ENCODE measurements at regions not wholly inside any gene's neighbourhood (a gene's known extent, or its start where the extent isn't known, plus 50 kb on each side); places are given as distances from the start of the nearest gene placed in this dataset.

DNA sequence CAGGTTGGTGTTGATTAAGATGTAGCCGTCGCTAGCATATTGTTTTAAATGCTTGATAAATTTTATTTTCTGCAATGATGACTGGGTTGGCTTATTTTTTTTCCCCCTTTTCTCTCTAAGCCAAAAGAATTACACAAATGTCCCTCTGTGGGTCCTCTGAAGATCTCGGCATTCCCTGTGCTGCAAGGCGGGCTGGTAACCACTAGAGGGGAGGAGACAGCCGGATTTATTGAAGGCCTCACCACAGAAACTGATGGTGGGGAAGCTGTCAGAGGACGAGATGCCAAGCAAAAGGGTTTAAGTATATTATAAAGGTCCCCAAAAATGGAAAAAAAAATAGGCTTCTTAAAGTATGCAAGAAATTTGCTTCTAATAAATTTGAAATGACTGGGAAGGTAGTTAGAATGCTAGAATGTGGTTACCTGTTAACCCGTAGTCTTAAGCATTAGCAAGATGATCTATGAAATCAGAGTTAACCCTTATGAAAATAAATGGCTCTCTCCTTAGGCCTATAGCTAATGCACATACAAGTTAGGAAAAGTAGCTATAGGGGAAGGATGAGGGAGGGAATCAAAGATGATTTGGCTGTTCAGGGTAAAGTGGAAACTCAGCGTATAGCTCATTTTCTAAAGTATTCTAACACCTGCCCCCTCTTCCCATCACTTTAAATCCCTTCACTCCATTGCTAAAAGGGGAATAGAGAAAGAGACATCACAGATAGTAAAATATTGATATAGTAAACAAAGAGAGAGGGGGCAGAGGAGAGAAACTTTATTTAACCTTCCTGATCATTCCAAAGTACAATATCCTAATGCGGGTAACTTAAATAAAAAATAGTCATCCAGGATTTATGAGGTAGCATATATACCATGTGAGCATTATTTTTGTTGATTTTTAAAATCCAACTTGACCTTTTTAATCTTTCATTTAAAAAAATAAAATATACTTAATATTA is 894.5 kb upstream of the POU3F3 start:
- peak; percentile 89 for DNase-seq (ENCODE audit: low spot score)

DNA sequence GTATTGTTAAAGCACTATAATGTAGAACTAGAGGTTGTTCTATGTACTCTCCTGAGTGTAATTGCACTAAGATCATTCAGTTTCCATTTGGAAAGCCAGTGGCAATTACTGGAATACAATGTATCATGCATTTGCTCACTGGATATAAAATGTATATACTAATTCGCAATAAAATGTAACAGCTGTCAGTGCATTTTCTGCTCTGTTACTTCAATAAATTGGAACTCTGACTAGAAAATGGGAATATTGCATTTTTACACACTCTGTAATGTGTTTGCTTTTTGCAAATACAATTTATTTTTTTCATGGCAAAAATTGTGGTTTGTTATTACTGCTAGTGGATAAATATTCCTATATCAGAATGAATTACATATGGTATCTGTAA is 893.8 kb upstream of the POU3F3 start:
- DNase-seq (ENCODE audit: low spot score): no peak

DNA sequence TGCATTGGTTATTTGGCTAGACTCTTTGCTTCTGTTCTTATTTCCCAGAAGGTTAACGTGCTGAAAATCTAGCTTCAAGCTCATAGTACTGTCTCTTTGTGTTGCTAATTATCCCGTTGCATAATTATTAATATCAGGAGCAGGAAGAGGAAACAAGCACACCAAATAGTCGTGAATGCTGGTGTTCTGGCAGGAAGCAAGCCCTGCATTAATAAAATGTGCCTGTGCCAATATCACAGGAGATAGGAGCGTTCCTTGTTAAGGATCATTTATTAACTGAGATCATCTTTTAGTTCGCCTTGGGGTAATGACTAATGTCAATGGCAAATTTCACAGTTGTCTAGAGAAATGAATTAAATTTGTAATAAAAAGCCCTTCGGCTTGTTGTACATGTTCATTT is 893.0 kb upstream of the POU3F3 start:
- DNase-seq (ENCODE audit: low spot score): no peak

DNA sequence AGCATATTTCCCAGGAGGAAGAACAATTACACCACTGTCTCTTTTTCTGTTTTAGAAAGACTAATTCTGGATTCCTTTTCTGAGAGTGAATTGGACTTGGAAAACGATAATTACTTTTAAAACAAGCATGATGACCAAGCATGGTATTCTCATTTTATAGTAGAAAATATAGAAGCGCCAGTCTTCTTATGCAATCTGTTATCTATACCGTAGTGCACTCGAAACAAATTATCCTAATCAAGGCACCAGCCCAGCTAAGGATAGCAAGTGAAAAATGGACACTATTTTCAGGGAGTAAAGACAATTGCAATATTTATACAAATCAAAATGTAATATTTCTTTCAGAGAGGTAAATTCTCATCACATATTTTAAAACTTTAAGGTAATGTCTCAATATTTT is 892.1 kb upstream of the POU3F3 start:
- no peak for DNase-seq (ENCODE audit: low spot score)

DNA sequence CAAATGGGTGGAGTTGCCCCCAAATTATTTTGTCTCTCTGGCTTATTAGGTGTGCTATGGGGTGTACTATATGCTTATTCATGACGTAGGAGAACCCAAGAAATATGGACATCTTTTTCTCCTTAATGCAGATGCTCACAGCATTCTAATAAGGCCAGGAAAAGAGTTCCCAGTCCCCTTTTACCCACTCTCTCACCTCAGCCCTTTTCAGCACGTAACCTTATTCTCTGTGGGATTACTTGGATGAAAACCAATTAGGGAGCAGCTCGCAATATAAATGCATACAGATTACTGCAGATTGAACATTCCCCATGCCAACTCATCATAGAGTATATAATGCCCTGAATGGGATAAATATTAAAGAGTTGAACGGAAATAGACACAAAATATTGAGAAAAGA is 891.2 kb upstream of the POU3F3 start:
- no peak for DNase-seq (ENCODE audit: low spot score)

DNA sequence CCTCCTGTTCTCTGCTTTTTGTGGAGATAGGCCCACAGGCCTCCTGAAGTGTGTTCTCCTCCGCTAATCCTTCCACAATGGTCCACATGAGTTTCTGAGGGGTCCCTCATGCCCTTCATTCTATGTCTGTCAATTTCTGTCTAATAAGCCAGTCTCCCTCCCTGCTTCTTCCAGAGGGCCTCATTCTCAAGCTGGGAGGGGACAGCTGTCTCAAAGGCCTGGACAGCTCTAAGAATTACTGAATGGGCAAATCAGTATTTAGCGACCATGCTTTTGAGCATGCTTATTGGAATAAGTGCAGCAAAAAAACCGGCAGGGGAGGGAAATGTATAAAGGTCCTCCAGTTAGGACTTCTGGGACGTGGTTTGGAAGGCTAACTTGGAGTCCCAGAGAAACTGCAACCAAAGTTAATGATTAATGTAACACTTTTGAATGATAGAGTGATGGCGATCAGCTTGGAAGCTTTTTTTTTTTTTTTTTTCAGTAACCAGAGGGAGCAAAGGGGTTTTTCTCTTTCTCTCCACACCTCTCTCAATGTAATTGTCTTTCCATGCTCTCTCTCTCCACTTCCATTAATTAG is 890.7 kb upstream of the POU3F3 start:
- DNase-seq (ENCODE audit: low spot score): no peak

DNA sequence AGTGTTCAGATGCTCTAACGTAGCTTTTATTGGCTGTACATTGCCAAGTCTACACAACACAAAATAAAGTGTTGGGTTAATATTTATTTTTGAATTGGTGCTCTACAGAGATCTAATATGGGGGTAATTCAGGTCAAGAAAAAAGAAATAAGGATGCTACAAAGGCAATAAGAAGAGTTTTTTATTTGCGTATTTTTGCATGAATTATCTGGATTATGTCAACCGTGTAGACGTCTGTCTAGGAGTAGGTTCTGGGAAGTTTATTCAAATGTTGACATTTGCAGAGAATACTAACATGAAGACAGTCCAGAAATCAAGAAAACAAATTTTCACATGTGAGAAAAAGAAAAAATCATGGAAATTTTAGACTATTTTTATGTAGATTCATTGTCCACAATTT is 876.7 kb upstream of the POU3F3 start:
- DNase-seq (ENCODE audit: low spot score): no peak

DNA sequence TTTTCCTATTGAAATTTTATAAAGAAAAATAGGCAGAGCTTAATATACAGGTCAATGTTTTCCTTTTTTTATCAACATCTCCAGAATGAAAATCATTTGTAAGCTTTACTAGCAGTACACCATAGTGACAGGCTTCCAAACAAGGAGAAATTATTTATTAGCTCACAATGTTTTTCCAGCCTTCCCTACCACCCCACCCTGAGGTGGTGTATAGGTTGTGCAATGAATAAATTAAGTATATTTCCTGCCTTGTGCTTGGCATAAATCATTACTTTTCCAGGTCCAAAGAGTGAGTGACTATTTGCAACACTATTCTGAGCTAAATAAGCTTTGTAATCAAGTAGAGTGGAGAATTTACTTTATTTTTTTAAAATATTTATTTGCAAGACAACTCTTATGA is 876.2 kb upstream of the POU3F3 start:
- DNase-seq (ENCODE audit: low spot score): no peak

DNA sequence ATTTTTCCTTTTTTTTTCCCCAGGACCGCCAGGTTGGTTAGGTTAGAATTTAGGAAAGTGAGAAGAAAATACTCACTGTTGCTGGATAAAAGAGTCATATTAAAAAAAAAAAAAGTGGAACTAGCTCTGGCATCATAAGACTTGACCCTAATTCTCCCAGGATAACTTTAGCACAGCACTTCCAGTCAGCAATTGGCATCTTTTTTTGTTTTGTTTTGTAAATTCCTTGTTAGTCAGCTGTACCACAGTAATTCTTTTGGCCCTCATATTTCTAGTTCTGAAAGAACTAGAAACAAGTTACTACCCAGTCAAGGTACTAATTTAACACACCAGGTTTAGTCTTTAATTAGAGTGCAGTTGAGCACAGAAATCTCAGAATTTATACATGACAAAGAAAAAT is 873.5 kb upstream of the POU3F3 start:
- no peak for DNase-seq (ENCODE audit: low spot score)

DNA sequence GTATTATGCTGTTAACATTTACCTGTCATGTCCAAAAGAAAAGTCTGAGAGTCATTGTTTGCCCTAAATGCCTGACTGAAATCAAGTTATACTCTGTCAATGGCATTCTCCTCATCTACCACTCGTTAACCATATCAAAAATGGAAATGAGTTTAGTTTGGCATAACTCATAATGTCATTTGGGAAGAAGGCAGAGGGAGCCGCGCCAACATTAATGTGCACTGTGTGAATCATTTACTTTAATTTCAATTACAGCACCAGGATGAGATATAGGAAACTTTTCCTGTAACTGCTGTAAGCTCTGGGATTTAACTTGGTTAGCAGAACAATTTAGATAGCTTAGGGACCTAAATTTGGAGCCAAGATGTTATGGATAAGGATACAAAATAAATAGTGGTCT is 871.2 kb upstream of the POU3F3 start:
- no peak for DNase-seq (ENCODE audit: low spot score)

DNA sequence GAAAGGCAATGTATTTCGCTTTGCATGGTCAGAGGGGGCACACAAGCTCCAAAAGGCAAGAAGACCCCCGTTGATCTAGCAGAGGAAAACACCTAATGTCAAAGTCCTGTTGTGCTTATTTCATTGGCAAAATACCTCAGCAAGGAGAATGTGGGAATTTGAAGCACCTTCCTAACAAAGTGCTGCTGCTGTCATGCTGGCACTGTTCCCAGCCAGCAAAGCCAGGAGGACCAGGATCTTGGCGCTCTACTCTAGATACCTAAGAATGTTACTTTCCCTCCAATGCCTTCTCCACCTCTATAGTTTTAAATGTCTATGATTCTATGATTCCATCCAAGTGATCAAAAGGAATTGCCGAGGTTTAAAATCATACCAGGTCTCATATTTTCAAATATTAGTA is 867.9 kb upstream of the POU3F3 start:
- no peak for DNase-seq (ENCODE audit: low spot score)

DNA sequence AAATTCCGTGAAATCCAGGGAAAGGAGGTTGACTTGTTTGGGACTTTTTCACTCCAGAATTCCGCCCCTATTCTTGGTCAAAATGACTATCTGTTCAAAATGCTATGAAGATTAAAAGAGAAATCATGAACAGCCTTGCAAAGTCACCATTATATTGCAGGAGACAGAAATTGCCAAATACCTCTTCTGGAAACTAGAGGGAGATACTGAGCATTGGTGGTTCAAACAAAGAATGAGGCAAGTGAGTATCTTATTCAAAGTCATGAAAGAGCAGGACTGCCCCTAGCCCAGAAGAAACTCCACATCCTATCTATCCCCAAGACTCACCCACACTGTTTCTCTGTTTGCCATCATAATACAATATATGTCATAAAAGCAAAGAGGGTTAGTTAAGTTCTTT is 862.3 kb upstream of the POU3F3 start:
- DNase-seq (ENCODE audit: low spot score): no peak

DNA sequence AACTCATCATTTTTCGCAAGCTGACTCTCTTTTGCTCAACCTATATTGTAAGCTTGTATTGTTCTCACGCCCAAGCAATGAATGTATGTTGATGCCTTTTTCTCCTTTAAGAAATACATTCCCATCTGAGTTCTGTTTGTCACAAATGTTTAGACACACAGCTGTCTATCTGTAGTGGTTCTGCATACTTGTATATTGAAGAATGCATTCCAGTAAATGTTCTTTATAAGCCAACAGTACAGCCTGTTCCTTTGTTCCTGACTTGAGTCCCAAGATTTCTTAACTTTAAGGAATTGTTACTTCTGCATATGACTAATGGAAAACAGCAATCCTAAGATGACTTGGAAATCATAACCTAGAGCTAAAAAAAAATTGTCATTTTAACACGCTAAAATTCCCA is 849.1 kb upstream of the POU3F3 start:
- no peak for DNase-seq (ENCODE audit: low spot score)

DNA sequence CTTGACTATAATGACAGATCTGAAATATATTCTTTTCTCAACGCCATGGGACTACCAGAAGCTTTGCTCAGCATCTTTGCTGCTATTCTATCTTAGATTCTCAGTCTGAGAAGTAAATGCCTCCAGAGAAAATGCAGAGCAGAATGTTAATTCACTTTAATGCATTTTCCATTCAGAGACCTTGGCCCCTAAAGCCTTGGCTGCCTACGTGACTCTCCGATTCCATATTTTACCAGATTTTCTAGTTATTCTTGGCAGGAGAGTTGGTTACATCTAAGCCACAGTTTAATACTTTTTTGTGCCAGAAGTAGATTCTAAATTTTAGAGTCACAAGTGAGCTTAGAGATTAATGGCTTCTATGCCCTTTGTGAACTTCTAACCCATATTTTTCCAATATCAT is 837.1 kb upstream of the POU3F3 start:
- DNase-seq (ENCODE audit: low spot score): no peak

DNA sequence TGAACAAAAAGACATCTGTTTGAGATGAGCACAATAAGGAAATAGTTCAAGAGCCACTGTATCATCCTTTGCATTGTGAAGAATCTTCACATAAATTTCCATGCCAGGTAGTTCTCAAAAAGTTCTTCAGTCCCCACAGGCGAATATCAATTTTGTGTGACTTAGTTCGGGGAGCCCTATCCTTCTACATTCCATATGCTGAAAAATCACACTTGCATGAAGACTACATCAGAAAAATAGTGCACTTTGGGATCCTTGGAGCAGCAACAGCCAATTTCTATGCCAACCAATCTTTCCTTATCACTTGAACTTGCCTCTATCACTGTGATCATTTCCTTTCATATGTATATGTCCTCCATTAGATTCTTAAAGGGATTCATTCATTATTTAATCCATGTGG is 830.6 kb upstream of the POU3F3 start:
- DNase-seq (ENCODE audit: low spot score): no peak

DNA sequence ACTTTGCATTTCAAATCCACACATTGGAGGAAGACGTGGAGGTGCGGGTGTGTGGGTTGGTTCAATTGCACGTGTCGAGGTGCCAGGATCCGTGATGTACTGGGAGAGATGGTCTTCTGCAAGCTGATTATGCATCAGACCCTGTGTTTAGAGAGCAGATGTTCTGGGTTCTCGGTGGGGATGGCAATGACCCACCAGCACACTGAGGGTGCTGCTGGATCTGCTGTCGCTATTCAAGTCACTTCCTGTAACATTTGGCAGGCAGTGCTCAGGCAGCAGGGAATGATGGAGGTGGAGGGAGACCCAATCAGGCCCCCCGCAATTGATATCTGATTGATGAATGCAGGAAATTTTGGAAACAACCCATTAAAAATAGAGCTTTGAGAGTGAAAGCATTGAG is 830.1 kb upstream of the POU3F3 start:
- no peak for DNase-seq (ENCODE audit: low spot score)

DNA sequence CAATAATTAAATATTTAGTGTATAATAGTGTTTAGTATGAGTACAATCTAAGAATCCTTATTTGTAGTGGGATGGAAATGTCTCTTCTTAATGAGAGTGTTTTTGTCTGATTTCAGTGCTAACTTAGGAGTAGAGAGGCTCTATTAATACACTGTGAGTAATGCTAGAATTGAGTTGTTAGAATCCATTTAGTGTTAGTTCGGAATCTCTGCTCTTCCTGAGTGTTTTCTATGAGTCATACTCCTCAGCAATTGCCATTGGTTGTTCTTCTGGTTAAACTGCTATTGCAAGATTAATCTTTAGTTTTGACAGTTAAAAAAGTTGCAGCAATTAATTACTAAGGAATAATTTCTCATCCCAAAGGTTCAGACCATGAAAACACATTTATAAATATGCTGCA is 828.6 kb upstream of the POU3F3 start:
- DNase-seq (ENCODE audit: low spot score): no peak

DNA sequence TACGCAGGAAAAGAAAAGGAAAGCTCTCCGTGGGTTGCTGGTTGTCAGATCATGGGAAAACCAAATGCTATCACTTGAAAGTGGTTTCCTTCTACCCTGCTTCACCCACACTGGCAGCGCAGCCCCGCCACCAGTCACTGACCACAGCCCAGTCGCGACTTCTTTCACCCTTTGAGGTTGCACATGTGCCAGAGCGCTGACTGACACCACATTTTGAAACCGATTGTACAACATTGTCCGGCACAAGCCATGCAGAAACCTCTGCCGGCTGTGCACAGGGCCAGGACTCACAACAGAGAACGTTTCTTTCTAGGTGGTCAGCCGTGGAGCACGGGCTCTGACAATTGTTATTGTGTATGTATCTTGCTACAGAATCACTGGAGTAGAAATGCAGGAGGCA is 827.2 kb upstream of the POU3F3 start:
- DNase-seq (ENCODE audit: low spot score): no peak

DNA sequence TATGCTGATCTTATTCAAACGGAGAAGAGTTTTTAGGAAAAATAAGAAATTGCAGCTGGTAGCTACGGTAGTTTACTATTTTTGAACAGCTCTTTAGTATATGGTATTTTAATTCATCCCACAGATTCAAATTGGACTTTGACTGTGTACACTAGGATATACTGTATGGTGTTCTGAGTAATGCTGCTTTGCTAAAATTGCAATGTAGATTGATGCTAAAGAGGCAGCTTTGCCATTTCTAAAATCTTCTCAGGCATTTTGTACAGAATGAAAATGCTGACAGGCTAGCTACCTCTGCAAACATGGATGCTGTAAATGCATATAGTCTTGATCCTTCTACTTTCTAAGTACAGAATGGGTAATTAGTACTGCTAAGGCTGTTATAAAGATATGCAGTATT is 826.6 kb upstream of the POU3F3 start:
- DNase-seq (ENCODE audit: low spot score): no peak

DNA sequence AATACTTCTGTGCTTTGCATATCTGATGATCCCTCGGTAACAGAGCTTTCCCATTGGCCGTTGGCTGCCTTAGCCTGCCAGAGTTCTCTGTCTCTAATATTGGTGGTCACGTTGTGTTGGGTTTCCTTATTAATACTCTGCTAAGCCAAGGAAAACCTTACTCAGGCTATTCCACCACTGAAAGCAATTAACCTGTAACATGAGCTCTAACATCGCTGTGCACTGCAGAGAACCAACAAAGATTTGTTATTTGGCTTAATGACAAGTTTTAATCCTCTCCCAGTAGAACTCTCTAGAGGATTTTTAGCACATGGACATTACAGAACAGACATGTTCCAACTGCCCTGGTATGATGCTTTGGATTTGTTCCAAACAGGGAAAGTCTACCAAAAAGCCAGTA is 825.9 kb upstream of the POU3F3 start:
- DNase-seq (ENCODE audit: low spot score): no peak

DNA sequence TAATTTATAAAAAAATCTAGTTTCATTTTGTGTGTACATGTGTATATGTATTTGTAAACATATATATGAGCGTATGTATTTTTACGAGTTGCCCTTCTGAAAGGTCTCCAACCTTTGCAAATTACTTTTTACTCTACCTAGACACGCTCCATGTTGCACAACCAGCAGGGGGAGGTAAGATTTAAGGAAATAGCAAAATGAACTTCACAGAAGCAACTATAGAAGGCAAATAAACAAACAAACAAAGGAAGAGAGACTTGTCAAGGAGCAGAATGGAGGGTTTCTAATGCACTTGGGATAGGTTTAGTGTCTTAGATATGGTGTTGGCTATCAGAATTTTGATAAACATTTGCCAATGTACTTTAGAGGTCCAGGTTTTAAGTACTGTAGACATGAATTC is 820.5 kb upstream of the POU3F3 start:
- peak; percentile 44 for DNase-seq (ENCODE audit: low spot score)

DNA sequence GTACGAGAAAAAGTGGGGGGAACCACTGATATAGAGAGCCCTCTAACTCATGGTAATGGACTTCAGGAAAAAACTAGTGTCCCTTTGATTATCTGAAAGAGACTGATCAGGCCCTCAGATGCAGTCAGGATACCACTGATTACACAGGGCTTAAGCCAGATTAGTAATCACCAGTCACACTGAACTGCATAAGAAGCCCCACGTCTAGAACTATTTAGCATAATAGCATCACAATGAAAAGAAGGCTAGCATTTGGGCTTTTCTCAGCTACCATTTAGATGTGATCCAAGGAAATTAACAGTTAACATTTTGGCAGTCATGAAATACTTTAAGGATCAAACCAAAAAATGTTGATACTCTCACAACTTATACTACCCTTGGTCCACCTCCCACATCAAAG is 813.1 kb upstream of the POU3F3 start:
- no peak for DNase-seq (ENCODE audit: low spot score)

DNA sequence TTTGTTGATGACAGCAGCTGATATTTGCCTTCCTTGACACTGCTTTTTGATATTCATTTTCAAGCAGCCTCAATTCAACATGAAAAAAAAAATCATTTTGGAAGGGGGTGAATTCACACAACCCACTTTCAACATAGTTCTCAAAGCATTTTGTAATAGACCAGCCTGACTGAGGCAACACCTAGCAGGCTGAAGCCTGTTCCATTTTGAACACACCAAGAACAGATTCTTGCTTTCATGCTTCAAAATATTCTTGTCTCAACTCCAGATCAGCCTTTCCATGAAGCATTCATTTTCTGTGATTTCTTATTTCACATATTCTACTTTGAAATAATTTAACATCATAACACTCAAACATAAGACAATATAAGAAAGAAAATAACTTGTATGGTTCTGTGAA is 812.6 kb upstream of the POU3F3 start:
- no peak for DNase-seq (ENCODE audit: low spot score)

DNA sequence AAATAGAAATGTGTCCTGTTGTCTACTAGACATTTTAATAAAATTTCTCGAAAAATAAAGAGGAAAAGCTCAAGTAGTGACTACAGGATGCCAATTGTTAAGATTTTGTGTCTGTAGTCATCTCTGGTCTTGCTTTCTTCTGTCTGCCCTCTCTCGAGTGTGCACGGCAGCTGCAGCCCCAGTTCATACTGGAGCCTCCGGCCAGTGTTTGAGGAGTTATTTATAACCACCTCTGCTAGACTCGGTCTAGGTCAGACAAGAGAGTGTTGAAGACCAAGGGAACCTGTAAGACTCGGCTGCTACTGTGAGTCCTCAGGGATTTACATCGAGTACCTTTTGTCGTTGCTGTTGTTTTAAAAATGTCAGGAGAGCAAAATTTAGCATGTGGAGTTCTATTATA is 810.1 kb upstream of the POU3F3 start:
- peak; percentile 24 for DNase-seq (ENCODE audit: low spot score)
